ENCODE measurements at regions not wholly inside any gene's neighbourhood (a gene's known extent, or its start where the extent isn't known, plus 50 kb on each side); places are given as distances from the start of the nearest gene placed in this dataset.

DNA sequence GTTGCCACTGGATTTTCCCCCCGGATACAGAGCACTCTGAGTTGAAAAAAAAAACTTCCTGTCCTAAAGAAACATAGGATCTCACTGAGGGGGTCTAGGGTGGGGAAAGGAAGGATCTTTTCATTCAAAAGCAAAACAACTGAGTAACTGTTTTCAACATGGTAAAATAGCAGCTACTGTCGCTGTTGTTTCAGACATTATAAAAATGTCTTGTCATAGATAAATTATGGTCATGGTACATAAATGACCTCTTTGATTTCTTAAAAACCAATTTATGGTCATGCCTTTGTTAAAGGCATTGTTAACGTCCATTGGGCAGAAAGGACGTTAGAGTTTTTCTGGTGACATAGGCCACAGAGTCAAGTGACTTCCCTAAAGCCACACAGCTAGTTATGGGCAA is 180.4 kb upstream of the DTNBP1 start:
- Histone ChIP-seq H3K27ac (ENCODE audit: low read depth in 2 of 2, low read length in 2 of 2) (no peak overlapping the region), H3K9me3 (ENCODE audit: control insufficient read depth in 2 of 3, insufficient read depth in 1 of 3, low read length in 3 of 3) (no peaks in the 10 kb centered on the region), H3K4me3 (ENCODE audit: low read length in 3 of 3) (no peak overlapping the region), H3K4me1 (ENCODE audit: control insufficient read depth in 2 of 3, insufficient read depth in 2 of 3, low read depth in 1 of 3, low read length in 3 of 3) (no peaks in the 10 kb centered on the region), H3K36me3 (ENCODE audit: control insufficient read depth in 2 of 3, insufficient read depth in 3 of 3, low read length in 3 of 3) (no peaks in the 10 kb centered on the region), H3K9ac (ENCODE audit: low read length in 3 of 3) (no peak overlapping the region), H3K27me3 (ENCODE audit: control insufficient read depth, insufficient read depth, low read length) (no peaks in the 10 kb centered on the region)
- intact Hi-C loops (cut with DNase I): no loop called here
- DNase-seq: no peak
- no peak for FAIRE-seq
- TF ChIP-seq CTCF (IDR thresholded peaks at IDR 0.05; ENCODE audit: borderline replicate concordance, extremely low read depth, insufficient read depth): no peak

- DNase-seq (no peak), FAIRE-seq (no peak)
- H3K27ac ChIP-seq (ENCODE audit: low read depth in 2 of 2, low read length in 2 of 2): no peak overlapping the region
- intact Hi-C loops (cut with DNase I): no loop called here
- no peaks in the 10 kb centered on the region for H3K27me3 ChIP-seq (ENCODE audit: control insufficient read depth, insufficient read depth, low read length)
- no peak for TF ChIP-seq CTCF (IDR thresholded peaks at IDR 0.05; ENCODE audit: borderline replicate concordance, extremely low read depth, insufficient read depth)
- no peak overlapping the region for H3K4me3 ChIP-seq (ENCODE audit: low read length in 3 of 3)
- no peak overlapping the region for H3K9ac ChIP-seq (ENCODE audit: low read length in 3 of 3)
- no peaks in the 10 kb centered on the region for H3K9me3 ChIP-seq (ENCODE audit: control insufficient read depth in 2 of 3, insufficient read depth in 1 of 3, low read length in 3 of 3)
- H3K36me3 ChIP-seq (ENCODE audit: control insufficient read depth in 2 of 3, insufficient read depth in 3 of 3, low read length in 3 of 3): no peaks in the 10 kb centered on the region
- H3K4me1 ChIP-seq (ENCODE audit: control insufficient read depth in 2 of 3, insufficient read depth in 2 of 3, low read depth in 1 of 3, low read length in 3 of 3): no peaks in the 10 kb centered on the region
These were observed 179.9 kb upstream of the DTNBP1 start for GRCh38 chr6:15842727-15843117.

DNA sequence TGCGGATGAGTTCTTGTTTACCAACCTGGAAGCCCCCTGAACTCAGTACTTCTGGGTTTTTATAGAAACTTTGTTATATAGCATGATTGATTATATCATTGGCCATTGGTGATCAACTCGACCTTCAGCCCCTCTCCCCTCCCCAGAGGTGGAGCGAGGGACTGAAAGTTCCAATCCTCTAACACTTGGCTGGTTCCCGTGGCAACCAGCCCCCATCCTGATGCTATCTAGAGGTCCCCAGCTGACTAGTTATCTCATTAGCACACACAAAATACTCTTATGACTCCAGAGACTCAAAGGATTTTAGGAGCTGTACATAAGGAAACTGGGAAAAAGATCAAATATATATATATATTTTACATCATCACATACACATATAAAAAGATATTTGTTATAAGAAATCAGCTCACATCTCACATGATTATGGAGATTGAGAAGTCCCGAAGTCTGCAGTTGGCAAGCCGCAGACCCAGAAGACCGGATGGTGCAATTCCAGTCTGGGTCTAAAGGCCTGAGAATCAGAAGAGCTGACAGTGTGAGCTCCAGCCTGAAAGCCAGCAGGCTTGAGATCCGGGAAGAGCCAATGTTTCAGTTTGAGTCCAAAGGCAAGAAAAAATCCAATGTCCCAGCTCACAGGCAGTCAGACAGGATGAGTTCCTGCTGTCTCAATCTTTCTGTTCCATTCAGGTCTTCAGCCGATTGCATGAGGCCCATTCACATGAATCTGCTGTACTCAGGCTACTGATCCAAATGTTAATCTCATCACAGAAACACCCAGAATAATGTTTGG is 179.3 kb upstream of the DTNBP1 start:
- Histone ChIP-seq H3K36me3 (ENCODE audit: control insufficient read depth in 2 of 3, insufficient read depth in 3 of 3, low read length in 3 of 3) (no peaks in the 10 kb centered on the region), H3K27ac (ENCODE audit: low read depth in 2 of 2, low read length in 2 of 2) (no peak overlapping the region), H3K9ac (ENCODE audit: low read length in 3 of 3) (no peak overlapping the region), H3K4me3 (ENCODE audit: low read length in 3 of 3) (no peak overlapping the region), H3K9me3 (ENCODE audit: control insufficient read depth in 2 of 3, insufficient read depth in 1 of 3, low read length in 3 of 3) (no peaks in the 10 kb centered on the region), H3K27me3 (ENCODE audit: control insufficient read depth, insufficient read depth, low read length) (no peaks in the 10 kb centered on the region), H3K4me1 (ENCODE audit: control insufficient read depth in 2 of 3, insufficient read depth in 2 of 3, low read depth in 1 of 3, low read length in 3 of 3) (no peaks in the 10 kb centered on the region)
- DNase-seq: no peak
- no peak for TF ChIP-seq CTCF (IDR thresholded peaks at IDR 0.05; ENCODE audit: borderline replicate concordance, extremely low read depth, insufficient read depth)
- FAIRE-seq: no peak
- intact Hi-C loops (cut with DNase I): no loop called here

Data from kidney (tissue), 13 donors.